ENCODE measurements at regions not wholly inside any gene's neighbourhood (a gene's known extent, or its start where the extent isn't known, plus 50 kb on each side); places are given as distances from the start of the nearest gene placed in this dataset.

GRCh38 chrX:13167481-13168231 lies 123.2 kb upstream of the FAM9C start:
- TF ChIP-seq, protein P1, sequence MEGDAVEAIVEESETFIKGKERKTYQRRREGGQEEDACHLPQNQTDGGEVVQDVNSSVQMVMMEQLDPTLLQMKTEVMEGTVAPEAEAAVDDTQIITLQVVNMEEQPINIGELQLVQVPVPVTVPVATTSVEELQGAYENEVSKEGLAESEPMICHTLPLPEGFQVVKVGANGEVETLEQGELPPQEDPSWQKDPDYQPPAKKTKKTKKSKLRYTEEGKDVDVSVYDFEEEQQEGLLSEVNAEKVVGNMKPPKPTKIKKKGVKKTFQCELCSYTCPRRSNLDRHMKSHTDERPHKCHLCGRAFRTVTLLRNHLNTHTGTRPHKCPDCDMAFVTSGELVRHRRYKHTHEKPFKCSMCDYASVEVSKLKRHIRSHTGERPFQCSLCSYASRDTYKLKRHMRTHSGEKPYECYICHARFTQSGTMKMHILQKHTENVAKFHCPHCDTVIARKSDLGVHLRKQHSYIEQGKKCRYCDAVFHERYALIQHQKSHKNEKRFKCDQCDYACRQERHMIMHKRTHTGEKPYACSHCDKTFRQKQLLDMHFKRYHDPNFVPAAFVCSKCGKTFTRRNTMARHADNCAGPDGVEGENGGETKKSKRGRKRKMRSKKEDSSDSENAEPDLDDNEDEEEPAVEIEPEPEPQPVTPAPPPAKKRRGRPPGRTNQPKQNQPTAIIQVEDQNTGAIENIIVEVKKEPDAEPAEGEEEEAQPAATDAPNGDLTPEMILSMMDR (IDR thresholded peaks at IDR 0.05; ENCODE audit: low read depth, low read length): no peak
- no peak for TF ChIP-seq EZH2phosphoT487 (IDR thresholded peaks at IDR 0.05; ENCODE audit: low read depth)
